B cell (primary cell): ENCODE measurements at regions not wholly inside any gene's neighbourhood (a gene's known extent, or its start where the extent isn't known, plus 50 kb on each side); places are given as distances from the start of the nearest gene placed in this dataset.

Experiments used
- ATAC-seq: fragments of 200-7000 bp; cut with Tn5 transposase; one replicate; pipeline ENCODE4 v1.10.0; 2021; ENCODE audit warnings: low read depth, mild to moderate bottlenecking, moderate number of reproducible peaks, moderate library complexity
- CTCF ChIA-PET: fragments of 350-600 bp; sonication (Branson Sonifier 250); formaldehyde crosslinking; loops from one replicate; lab custom pipeline; 2021; ENCODE audit warnings: antibody characterized with exemption, inconsistent platforms; lab: Charles Lee
- POLR2A ChIA-PET: fragments of 350-600 bp; sonication (Branson Sonifier 250); formaldehyde crosslinking; loops from one replicate; lab custom pipeline; 2021; ENCODE audit warnings: antibody characterized with exemption; lab: Charles Lee
- DNase-seq: peaks from one replicate; pipeline ENCODE4 v3.0.0; 2013
- H2AFZ ChIP-seq: 2 replicates; pipeline ENCODE4 v1.6.1; 2012; ENCODE audit warnings: mild to moderate bottlenecking, low read depth, low read length; ENCODE audit not compliant: insufficient read depth, poor library complexity, severe bottlenecking
- H3K27ac ChIP-seq, 2 donors: 1 replicate in 1 of 2; 2 replicates in 1 of 2; pipeline ENCODE4 v1.5.1; 2012 to 2013; ENCODE audit warnings: low read length in 2 of 2, mild to moderate bottlenecking in 2 of 2, moderate library complexity in 1 of 2
- H3K27me3 ChIP-seq, 4 experiments: fragments of 200-600 bp in 1 of 4; sonication (generic) in 1 of 4; replicated peaks in 1 of 4; 1 replicate in 2 of 4; 2 replicates in 2 of 4; pipeline versions ENCODE4 v1.6.1 to v1.7.0; 2013 to 2016; ENCODE audit warnings: low read length in 3 of 4, mild to moderate bottlenecking in 2 of 4, mixed read lengths in 1 of 4, moderate library complexity in 1 of 4; ENCODE audit not compliant: insufficient read depth in 4 of 4, control insufficient read depth in 3 of 4; ENCODE audit errors: control extremely low read depth in 1 of 4
- H3K36me3 ChIP-seq, 2 experiments: replicated peaks in 1 of 2; 1 replicate in 1 of 2; 2 replicates in 1 of 2; pipeline versions ENCODE4 v1.6.1 to v1.7.1; 2013; ENCODE audit warnings: low read length in 1 of 2; ENCODE audit not compliant: insufficient read depth in 2 of 2, control insufficient read depth in 1 of 2; ENCODE audit errors: control extremely low read depth in 1 of 2, extremely low read depth in 1 of 2
- H3K4me1 ChIP-seq, 2 donors: fragments of 200-600 bp in 1 of 2; sonication (generic) in 1 of 2; 1 replicate in 1 of 2; 2 replicates in 1 of 2; pipeline versions ENCODE4 v1.5.1 to v1.6.1; 2013 to 2017; ENCODE audit warnings: low read length in 2 of 2; ENCODE audit not compliant: control insufficient read depth in 2 of 2, insufficient read depth in 2 of 2
- H3K4me2 ChIP-seq: replicated peaks from 2 replicates; pipeline ENCODE3; 2012; ENCODE audit warnings: mild to moderate bottlenecking, low read depth, low read length; ENCODE audit not compliant: poor library complexity, severe bottlenecking
- H3K4me3 ChIP-seq, 5 experiments: fragments of 200-600 bp in 1 of 5; sonication (generic) in 1 of 5; 1 replicate in 3 of 5; 2 replicates in 2 of 5; pipeline versions ENCODE4 v1.5.1 to v1.7.0; 2011 to 2016; ENCODE audit warnings: low read length in 4 of 5, mild to moderate bottlenecking in 4 of 5, low read depth in 2 of 5, control low read depth in 1 of 5, moderate library complexity in 1 of 5; ENCODE audit not compliant: insufficient read depth in 1 of 5; ENCODE audit errors: control extremely low read depth in 1 of 5, extremely low read depth in 1 of 5
- H3K79me2 ChIP-seq: fragments of 200-600 bp; sonication (generic); one replicate; pipeline ENCODE4 v1.6.0; 2016; ENCODE audit warnings: low read length; ENCODE audit not compliant: control insufficient read depth, insufficient read depth
- H3K9ac ChIP-seq: fragments of 200-600 bp; sonication (generic); 2 replicates; pipeline ENCODE4 v1.6.1; 2017; ENCODE audit warnings: mild to moderate bottlenecking, low read length, moderate library complexity
- H3K9me3 ChIP-seq, 3 donors: one replicate each; pipeline versions ENCODE4 v1.6.1 to v1.7.1; 2013; ENCODE audit warnings: low read length in 2 of 3; ENCODE audit not compliant: control insufficient read depth in 2 of 3, insufficient read depth in 1 of 3; ENCODE audit errors: control extremely low read depth in 1 of 3
- H4K20me1 ChIP-seq: 2 replicates; pipeline ENCODE4 v1.6.0; 2012; ENCODE audit warnings: mild to moderate bottlenecking, low read length; ENCODE audit not compliant: insufficient read depth, control insufficient read depth, poor library complexity, severe bottlenecking
- H3K27ac Mint-ChIP-seq: one replicate; pipeline ENCODE4 v1.8.0; 2021; ENCODE audit warnings: mixed read lengths
- H3K27me3 Mint-ChIP-seq: one replicate; pipeline ENCODE4 v1.8.0; 2021; ENCODE audit warnings: mixed read lengths
- H3K4me1 Mint-ChIP-seq: one replicate; pipeline ENCODE4 v1.8.0; 2021; ENCODE audit warnings: mixed read lengths
- H3K4me3 Mint-ChIP-seq: one replicate; pipeline ENCODE4 v1.8.0; 2021; ENCODE audit warnings: mixed read lengths
- H3K9me3 Mint-ChIP-seq: one replicate; pipeline ENCODE4 v1.8.0; 2022; ENCODE audit warnings: mixed read lengths; ENCODE audit not compliant: insufficient read depth
- CTCF ChIP-seq: fragments of 200-600 bp; IDR thresholded peaks from one replicate; pipeline ENCODE4 v1.8.0; 2022; ENCODE audit warnings: antibody characterized with exemption, mild to moderate bottlenecking
- EZH2 ChIP-seq: IDR thresholded peaks from 2 replicates; pipeline ENCODE4 v1.6.1; 2012; ENCODE audit warnings: borderline replicate concordance, low read depth, mild to moderate bottlenecking, moderate library complexity, low read length; ENCODE audit not compliant: insufficient read depth, poor library complexity, severe bottlenecking
- WGBS: methylation state at CpG from one replicate; pipeline ENCODE4 v1.1.5; 2013; ENCODE audit warnings: missing lambda C conversion rate; ENCODE audit not compliant: insufficient coverage; 5-methylcytosine and 5-hydroxymethylcytosine counted together
- intact Hi-C: fragments of 100-400 bp; cut with micrococcal nuclease; formaldehyde crosslinking; loops from one replicate; pipeline ENCODE4 v1.10.0; 2022

DNA sequence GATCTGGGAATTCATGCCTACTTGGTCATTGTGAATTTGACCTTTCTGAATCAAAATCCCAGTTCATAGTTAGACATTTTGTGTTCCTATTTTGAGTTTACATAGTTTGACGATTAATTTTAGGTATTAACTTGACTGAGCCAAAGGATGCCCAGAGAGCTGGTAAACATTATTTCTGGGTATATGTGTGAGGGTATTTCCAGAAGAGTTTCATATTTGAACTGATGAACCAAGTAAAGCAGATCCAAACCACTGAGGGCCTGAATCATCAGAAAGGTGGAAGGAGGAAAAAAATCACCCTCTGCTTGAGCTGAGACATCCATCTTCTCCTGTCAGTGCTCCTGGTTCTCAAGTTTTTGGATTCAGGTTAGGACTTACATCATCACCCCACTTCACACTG, 116.6 kb downstream of the CYSLTR2 start:
- peaks cover 0 to 3% (median 0%) of the 10 kb centered on the region in 4 experiments for H3K27me3 ChIP-seq
- ATAC-seq: no peak
- no peak overlapping the region for H3K4me2 ChIP-seq
- H3K79me2 ChIP-seq: no peaks in the 10 kb centered on the region
- TF ChIP-seq CTCF (no peak), EZH2 (no peak)
- Mint-ChIP-seq H3K4me3 (no peak overlapping the region), H3K9me3 (peaks cover 6% of the 10 kb centered on the region), H3K27me3 (peaks cover 45% of the 10 kb centered on the region), H3K27ac (no peak overlapping the region), H3K4me1 (peaks cover 2% of the 10 kb centered on the region)
- H3K9me3 ChIP-seq: peaks cover 0 to 6% (median 0%) of the 10 kb centered on the region in 3 donors
- H3K4me1 ChIP-seq: peaks cover 0 to 2% of the 10 kb centered on the region in 2 donors
- H2AFZ ChIP-seq: no peak overlapping the region
- ChIA-PET CTCF (interaction anchor here (1.4 to 4.2 kb wide), 5 partner anchors 436 to 1940 kb away, joined by 3 to 67 read pairs (median 5); no protein-coding TSS in a partner anchor), POLR2A (no interaction called here)
- intact Hi-C loops: no loop called here
- H3K36me3 ChIP-seq: no peaks in the 10 kb centered on the region
- DNase-seq: no peak
- H3K9ac ChIP-seq: no peak overlapping the region
- no peak overlapping the region for H3K4me3 ChIP-seq
- H4K20me1 ChIP-seq: no peaks in the 10 kb centered on the region
- WGBS: 100% methylated on average over 1 of the region's 1 CpG
- H3K27ac ChIP-seq: no peak overlapping the region

DNA sequence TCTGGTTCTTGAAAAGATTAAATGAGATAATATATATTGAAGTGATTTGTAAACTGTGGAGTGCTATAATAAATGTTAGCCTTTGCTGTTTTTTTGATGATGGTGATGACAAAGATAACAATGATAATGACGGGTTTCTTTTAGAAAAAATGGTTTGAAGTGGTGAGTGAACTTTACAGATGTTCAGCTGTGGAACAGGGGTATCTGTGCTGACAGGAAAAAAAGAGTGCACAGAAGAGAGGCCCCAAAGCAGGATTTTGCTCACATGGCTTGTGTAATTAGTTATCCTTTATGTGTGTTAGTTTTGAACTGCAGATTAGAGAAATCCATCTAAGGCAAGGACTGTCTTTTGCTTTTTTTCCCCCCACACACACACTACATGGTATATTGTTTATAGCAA, 119.2 kb downstream of the CYSLTR2 start:
- no peaks in the 10 kb centered on the region for H4K20me1 ChIP-seq
- H3K9me3 ChIP-seq: peaks cover 0 to 4% (median 0%) of the 10 kb centered on the region in 3 donors
- Mint-ChIP-seq H3K9me3 (peaks cover 2% of the 10 kb centered on the region), H3K4me1 (peaks cover 2% of the 10 kb centered on the region), H3K4me3 (no peak overlapping the region), H3K27me3 (peaks cover 49% of the 10 kb centered on the region), H3K27ac (no peak overlapping the region)
- ChIA-PET POLR2A (no interaction called here), CTCF (no interaction called here)
- no peak overlapping the region for H2AFZ ChIP-seq
- H3K36me3 ChIP-seq: no peaks in the 10 kb centered on the region
- no peak overlapping the region for H3K4me2 ChIP-seq
- peaks cover 0 to 2% of the 10 kb centered on the region in 2 donors for H3K4me1 ChIP-seq
- intact Hi-C loops: no loop called here
- 78% methylated on average over 1 of the region's 1 CpG for WGBS
- TF ChIP-seq EZH2 (no peak), CTCF (no peak)
- H3K27me3 ChIP-seq: peaks cover 0 to 3% (median 1%) of the 10 kb centered on the region in 4 experiments
- DNase-seq: no peak
- H3K27ac ChIP-seq: no peak overlapping the region
- H3K4me3 ChIP-seq: no peak overlapping the region
- no peak for ATAC-seq
- H3K9ac ChIP-seq: no peak overlapping the region
- H3K79me2 ChIP-seq: no peaks in the 10 kb centered on the region
